GM21423 (cell line): ENCODE measurements at regions not wholly inside any gene's neighbourhood (a gene's known extent, or its start where the extent isn't known, plus 50 kb on each side); places are given as distances from the start of the nearest gene placed in this dataset.
A peak's percentile ranks its signal among the peaks of the same experiment; 100 is the strongest.
"Not testable (repeated sequence)": the region's sequence is repeated elsewhere in the genome, so short reads cannot be mapped to it uniquely, and the experiment has no call there.

ENCODE experiments used
- ATAC-seq: cut with Tn5 transposase; IDR thresholded peaks from one replicate; pipeline ENCODE4 v1.9.1; 2021; ENCODE audit warnings: mild to moderate bottlenecking, moderate library complexity; ENCODE audit not compliant: unreplicated experiment

GRCh38 chr5:66411701-66412100 lies 184.5 kb upstream of the MAST4 start:
- no peak for ATAC-seq

DNA sequence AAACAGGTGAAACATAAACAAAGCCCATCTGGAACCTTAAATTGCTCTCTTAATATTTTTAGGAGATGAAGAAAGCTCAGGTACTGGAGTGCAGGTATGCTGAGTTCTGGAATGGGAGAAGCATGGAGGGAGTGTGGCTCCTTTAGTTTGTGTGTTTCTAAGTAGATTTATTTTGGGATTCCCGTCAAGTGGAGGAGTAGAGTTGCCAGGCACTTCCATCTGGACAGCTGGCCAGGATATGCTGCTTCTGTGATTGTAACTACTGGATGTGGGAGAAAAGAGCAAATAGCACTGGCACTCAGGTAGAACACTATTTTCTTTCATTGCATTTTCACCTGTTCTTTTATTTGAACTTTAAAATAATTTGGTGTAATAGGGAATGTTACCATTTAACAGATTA lies 182.3 kb upstream of the MAST4 start:
- no peak for ATAC-seq

- no peak for ATAC-seq
Observed at GRCh38 chr5:66415208-66415607, 181.0 kb upstream of the MAST4 start.

DNA sequence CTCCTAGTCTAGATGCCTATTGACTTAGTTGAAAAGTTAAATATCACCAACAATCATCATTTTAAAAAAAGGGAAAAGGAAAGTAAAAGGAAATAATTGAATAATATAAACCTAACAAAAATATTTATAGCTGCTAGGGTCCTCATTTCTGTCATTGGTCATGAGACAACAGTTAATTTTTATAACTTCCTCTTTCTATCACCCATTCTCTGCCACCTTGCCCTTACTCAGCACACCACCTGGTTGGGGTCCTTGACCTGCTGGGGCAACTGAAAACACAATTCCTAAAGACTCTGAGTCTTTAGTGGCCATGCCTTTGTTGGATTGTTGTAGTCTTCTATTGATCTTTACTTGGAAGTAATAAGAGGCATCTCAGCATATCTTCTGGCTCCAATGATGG lies 179.5 kb upstream of the MAST4 start:
- ATAC-seq, result no peak

GRCh38 chr5:66417781-66418180 lies 178.4 kb upstream of the MAST4 start:
- no peak for ATAC-seq

GRCh38 chr5:66423484-66423883 lies 172.7 kb upstream of the MAST4 start:
- ATAC-seq, result no peak

GRCh38 chr5:66425842-66426241 lies 170.4 kb upstream of the MAST4 start:
- ATAC-seq, result no peak

DNA sequence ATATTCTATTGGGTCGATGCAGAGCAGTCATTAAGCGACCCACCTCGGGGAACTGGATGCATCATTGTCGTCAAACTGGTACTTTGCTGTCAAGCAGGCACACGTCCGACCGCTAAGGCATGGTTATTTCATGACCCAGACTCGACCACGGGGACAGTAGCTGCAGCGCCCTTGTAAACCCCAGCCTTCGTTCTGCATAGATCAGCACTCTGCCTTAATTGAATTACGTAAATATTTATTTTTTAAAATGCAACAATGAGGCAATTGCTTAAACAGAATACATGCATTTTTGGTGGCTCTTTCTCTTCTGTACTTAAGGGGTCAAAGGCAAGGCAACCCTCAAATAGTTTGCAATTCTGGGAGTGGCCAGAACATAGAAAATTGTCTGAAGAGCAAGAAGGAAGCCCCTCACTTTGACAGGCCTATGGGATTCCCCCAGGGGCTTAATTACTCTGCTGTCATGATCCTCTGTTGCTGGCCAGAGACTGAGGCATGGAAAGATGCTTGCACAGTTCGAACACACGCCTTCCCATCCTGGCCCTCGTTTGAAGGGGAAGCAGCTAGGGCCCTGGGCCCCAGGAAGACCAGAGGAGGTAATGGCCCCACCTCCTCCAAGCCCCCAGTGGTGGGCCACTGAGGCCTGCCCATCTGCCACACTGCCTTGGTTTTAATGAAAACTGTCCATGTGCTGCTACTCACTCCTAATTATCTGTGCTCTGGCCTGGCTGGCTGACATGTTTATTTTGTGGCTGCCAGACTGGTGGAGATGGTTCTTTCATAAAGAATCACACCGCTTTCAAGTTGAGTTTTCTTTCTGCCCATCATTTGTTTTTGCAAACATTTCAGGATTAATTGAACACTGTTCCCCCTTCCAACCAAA lies 169.7 kb upstream of the MAST4 start:
- no peak for ATAC-seq

DNA sequence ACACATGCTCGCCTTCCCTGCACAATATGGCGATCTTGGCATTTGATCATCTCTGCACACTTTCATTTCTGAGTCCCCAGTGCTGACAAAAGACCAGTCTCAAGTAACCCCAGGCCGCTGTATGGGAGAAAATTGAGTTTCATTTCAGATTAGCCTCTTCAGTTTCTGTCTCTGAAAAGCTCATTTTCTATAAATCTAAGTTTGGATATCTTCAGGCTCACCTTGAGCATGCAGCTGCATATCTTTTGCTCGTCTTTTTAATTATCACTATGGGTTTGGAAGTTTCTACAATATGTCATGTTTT lies 169.1 kb upstream of the MAST4 start:
- ATAC-seq, result no peak

DNA sequence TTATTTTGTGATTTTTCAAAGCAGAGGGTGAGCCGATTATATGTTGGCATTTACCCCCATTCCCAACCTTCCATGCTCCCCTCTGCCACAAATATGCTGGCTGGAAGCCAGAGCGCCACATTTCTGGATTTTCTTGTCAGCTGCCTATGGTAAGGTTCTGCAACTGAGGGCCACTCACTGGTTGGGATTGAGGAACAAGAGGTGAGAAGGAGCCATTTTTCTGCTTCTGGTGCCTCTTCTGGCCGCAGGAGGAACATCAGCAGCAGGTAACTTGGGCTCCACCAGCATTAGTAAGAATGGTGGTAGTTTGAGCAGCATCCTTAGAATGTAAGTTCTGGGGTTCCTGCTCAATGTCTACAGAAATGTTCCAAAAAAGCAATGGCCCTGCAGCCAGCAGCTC lies 159.5 kb upstream of the MAST4 start:
- no peak for ATAC-seq

- no peak for ATAC-seq
Observed at GRCh38 chr5:66438087-66438486, 158.1 kb upstream of the MAST4 start.

DNA sequence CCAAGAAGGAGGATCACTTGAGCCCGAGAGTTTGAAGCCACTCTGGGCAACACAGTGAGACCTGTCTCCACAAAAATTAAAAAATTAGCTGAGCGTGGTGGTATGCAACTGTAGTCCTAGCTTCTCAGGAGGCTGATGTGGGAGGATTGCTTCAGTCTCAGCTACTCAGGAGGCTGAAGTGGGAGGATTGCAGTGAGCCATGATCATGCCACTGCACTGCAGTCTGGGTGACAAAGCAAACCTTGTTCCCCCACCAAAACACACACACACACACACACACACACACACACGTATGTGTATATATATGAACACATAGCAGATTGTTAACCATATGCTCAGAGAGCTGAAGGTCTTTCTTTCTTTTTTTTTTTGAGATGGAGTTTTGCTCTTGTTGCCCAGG lies 157.5 kb upstream of the MAST4 start:
- ATAC-seq, result no peak

DNA sequence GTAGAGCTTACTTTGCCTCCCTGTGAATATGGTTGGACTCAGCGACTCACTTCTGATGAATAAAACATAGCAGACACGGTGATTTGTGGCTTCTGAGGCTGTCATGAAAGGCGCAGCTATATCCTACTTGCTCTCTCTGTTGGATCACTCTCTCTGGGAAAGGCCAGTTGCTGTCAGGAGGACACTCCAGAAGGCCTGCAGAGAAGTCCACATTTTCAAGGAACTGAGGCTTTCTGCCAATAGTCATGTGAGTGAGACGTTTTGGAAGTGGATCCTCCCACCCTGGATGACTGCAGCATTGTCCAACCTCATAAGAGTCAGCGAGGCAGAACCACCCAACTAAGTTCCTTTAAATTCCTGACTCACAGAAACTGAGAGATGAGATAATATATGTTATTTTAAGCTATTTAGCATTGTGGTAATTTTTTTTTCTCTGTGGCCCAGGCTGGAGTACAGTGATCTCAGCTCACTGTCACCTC lies 156.0 kb upstream of the MAST4 start:
- peak; percentile 67 for ATAC-seq

DNA sequence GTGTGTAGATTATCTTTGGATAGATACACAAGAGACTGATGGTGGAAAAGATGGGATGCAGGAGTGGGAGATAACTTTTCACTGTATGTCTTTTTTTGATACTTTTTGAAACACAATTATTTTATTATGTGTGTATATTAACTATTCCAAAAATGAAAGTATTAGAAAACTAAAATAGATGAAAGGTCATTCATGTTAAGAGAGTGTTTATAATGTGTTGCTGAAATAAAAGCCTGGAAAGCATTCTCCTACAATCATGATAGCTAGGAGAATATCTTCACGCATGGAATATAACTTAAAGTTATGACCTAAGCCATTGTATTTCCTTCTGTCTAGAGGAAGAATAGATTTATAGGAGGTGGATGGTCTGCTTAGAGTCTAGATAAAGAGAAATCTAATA lies 154.8 kb upstream of the MAST4 start:
- ATAC-seq, result no peak

DNA sequence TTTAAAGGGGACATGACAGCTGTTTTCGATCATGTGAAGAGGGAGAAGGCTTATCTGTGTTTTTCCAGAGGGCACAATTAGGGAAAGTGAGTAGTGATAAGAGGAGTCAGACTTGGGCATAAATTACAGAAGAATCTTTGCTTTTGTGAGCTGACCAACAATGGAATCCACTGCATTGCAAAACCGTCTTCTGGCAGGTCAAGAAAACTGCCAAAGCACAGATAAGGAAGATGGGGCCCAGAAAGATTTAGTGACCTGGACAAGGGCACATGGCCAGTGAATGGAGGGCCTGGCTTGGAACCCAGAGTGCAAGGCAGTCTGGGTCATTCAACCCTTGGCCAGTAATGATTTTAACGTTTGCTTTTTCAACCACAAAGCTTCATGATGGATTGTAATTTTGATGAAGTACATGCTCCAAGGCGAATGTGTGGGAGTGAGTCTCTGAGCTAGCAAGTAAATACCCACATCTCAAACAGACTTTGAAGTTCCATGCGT lies 153.2 kb upstream of the MAST4 start:
- ATAC-seq, result no peak

DNA sequence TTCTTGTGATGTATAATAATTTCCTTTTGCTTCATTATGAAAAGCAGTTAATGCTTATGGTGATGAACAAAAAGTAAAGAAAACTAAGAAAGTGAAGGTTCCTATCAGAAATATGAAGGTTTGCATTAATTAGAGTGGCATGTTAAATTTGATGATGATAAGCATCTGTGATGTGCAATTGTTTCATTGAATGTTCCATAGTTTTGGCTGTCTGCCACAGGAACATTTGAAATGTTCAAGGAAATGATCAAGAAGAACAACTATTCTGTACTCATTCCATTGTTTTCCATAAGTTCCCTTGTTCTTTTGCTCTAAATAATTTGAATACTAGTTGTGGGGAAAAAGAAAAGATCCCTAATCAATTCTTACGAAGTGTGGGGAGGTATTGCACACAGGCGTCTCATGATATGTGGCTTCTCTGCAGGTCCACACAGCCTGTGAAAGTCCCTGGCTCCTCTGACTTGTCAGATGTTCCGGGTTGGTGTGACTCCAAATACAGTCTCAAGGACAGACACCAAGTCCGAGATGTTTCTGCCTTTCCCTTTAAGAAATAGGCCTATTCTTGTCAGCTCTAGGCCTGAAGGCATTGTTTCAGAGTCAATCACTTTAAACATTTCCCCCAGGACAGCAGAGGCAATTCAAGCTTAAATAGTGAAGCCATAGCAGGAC lies 152.6 kb upstream of the MAST4 start:
- ATAC-seq, result no peak

- ATAC-seq, result not testable (repeated sequence)
Observed at GRCh38 chr5:66448070-66448469, 148.1 kb upstream of the MAST4 start.

- ATAC-seq, result no peak
Observed at GRCh38 chr5:66450237-66450636, 146.0 kb upstream of the MAST4 start.

- no peak for ATAC-seq
Observed at GRCh38 chr5:66450988-66451387, 145.2 kb upstream of the MAST4 start.

- ATAC-seq, result no peak
Observed at GRCh38 chr5:66452109-66452508, 144.1 kb upstream of the MAST4 start.

DNA sequence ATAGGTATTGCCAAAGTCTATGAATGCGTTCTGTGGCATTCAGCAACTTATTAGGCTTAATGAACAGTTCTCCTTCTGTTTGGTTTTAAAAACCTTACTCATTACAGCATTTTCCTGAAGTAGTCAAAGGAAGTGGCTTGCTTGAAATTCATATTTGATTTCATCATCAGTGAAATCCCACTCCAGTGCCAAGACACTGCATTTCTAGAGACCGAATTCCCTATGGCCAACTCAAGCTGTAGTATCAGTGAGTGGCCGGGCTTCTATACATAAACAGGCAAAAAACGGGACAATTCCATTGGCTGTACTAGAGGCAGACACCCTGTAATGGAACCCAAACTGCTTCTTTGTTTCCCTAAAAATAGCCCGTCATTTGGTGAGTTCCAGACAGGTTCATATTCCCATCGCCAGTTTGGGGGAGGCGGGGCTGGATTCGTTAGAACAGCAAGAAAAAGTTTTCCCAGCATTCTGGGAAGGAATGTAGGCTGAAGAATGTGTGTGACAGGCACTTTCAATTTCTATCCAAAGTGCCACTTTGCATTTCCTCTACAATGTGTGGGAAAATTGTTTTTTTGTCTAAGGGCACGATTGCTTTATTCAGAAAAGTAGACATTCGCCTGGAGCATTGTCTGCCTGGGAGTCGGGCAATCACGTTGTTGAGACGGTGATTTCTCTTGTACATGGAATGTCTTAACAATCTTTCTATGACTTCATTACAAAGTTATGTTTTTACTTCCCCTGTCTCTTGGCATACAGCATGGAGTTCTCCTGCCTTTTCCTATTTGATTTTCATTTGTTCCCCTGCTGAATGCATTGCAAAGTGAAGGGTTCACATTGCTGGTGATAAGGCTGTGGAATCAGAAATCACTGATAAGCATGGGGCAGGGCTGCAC lies 141.8 kb upstream of the MAST4 start:
- ATAC-seq, result no peak
